HG03565 (cell line): ENCODE measurements at regions not wholly inside any gene's neighbourhood (a gene's known extent, or its start where the extent isn't known, plus 50 kb on each side); places are given as distances from the start of the nearest gene placed in this dataset.
A peak's percentile ranks its signal among the peaks of the same experiment; 100 is the strongest.

ENCODE experiments used
- ATAC-seq: cut with Tn5 transposase; IDR thresholded peaks from one replicate; pipeline ENCODE4 v1.9.1; 2021; ENCODE audit warnings: mild to moderate bottlenecking, moderate library complexity; ENCODE audit not compliant: unreplicated experiment

DNA sequence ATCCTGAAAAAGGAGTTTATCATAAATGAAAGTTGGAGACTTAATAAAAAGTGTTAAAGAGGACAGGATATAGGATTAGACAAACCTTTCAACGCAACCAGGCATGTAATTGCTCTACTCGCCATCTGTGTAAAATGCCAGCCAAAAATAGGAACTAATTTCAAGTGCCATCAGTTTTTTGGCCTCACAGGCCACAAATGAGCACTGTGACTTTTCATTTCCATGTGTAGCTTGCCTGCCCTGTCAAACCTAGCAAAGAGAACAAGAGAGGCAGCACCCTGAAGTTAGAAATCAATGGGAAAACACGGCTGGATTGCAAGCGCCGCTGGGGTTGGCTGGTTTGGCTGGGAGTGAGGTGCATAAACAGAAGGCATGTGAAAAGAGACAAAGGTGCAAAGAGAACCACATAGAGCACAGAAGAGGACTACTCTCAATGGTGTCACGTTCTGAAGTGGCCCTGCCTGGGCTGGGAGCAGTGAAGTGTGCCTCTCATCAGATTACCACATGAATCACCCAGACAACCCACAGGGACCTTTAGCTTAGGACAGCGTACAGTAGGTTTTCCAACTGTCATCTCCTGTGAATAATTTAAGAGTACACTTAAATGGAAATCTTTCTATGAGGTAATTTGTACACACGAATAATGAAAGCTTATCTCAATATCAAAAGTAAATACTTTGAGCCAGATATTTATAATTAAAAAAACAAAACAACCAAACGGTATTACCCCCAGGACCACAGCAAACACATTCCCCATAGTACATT, 78.0 kb upstream of the NHSL1 start:
- no peak for ATAC-seq

DNA sequence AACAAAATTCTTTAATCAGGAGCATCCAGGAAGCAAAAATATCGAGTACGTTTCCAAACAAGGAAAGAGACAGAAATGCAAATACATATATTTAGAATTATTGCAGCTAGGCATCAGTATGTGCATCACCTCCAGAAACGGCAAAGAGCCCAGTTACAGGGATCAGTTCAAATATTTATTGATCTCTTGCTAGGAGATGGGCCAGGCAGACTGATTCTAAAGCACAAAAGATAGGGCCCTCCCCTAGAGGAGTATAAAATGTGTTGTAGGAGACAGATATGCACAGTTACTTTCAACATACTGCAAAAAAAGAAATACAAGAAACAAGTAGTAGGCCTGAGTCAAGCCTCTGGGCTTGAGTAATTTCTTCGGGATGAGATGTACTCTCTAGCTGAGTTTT, 80.7 kb upstream of the NHSL1 start:
- ATAC-seq = no peak

DNA sequence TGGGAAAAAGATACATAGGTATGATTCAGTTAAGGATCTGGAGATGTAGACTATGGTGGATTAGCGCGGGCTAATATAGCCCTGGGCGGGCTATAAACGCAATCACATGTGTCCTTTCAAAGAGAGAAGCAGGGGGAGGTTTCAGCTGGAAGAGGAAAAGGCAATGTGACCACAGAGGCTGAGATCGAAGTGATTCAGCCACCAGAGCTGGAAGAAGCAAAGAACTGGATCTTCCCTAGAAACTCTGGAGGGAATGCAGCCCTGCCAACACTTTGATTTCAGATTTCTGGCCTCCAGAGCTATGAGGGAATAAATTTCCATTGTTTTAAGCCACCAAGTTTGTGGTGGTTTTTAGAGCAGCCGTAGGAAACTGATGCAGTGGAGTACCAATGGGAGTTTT, 81.5 kb upstream of the NHSL1 start:
- no peak for ATAC-seq

DNA sequence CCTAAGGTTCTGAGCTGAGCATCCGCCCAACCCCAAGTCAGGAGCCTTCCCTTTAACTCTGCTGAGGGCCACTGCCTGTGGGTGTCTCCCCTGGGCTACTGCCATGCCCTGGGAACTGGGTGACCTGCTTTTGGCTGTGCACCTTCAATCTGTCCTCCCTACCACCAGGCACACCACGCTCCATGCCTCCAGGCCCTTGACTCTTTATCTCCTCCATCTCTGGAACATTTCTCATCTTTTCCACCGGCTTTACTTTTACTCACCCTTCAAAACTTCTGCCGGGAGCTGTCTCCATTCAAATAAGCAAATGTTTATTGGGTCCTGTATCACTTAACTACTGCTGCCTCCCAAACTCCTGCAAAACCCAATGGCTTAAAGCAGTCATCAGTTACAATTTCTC, 83.3 kb upstream of the NHSL1 start:
- ATAC-seq = no peak

DNA sequence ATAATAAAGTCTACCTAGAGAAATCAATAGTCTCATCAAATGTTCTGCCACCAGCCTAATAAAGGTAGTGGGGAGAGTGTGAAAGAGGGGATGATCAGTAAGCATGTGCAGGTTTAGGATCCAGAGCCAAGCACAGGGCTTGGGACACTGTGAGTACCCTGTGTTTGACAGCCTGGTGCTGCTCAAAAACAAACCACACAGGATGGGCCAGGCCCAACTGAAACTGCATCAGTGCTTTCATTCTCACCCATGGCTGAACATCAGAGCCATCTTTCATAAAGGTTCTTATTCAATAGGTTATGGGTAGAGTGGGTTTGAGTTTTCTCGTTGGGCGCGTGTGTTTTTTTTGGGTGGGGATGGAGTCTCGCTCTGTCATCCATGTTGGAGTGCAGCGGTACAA, 87.3 kb upstream of the NHSL1 start:
- no peak for ATAC-seq

DNA sequence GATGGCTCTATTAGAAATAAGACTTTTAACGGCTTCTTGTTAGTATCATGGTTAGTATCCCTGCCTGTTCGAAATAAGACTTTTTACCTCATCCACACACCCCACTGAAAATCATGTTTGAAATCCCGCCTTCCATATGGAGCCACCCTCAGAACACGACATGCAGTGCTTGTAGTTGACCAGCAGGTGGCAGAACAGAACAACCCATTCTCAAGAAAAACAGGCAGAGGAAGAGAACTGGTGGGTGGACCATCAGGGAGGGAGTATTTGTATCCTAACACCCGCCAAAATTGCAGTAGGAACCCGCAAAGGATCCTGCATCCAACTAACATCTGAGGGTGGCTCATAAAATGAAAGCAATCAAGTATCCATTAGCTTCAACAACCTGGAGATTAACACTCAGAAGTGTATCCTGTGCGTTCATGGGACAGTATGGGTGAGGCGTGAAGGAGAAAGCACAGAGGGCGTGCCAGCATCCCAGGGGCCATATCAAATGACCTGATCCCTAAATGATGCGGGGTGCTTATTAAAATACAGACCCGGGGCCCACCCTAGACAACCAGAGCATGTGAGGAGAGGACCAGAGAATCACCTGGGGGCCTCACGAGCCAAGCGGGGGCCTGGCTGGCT, 89.6 kb upstream of the NHSL1 start:
- ATAC-seq = no peak

DNA sequence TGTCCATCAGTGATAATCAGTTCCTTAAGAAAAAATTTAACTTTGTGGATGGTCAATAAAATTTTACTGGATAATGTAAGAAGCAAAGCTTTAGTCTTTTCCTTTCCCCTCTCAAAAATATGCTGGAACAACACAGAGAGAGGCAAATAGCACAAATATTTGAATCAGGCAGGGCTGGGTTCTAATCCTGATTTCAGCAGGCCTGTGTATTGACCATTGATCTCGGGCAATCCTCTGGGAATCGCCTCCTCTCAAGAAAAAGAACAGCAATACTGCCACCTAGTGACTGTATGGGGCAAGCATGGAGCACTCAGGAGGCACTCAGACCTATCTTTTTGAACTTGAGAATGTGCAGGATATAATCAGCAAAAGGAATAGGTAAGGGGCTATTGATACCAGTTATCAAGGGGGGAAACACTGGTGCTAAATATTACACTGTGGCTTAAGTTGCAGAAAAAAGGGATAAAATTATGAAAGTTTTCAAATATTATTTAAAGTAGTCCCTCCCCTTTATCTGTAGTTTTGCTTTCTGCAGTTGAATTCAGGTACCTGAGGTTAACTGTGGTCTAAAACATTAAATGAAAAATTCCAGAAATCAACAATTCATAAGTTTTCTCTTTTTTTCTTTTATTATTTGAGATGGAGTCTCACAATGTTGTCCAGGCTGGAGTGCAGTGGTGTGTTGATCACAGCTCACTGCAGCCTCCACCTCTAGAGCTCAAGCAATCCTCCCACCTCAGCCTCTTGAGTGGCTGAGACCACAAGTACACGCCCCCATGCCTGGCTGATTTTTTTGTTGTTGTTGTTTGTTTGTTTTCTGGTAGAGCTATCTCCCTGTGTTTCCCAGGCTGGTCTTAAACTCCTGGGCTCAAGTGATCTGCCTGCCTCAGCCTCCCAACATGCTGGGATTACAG, 91.8 kb upstream of the NHSL1 start:
- ATAC-seq = no peak

DNA sequence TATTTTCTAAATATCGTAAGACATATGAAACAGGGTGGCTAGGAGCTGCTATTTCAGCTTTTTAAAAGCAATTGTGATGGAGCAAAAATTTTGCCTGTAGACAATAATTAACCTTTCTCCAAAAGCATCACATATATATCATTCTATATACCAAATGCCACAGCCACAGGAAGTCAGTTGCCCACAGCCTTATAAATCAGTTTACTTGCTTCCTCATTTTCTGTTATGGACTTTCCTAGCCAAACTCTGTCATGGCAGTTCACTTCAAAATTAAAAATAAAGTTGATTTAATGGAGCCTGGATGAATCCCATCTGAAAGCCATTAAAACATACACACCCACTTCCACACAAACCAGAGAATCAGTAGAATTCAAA, 93.4 kb upstream of the NHSL1 start:
- ATAC-seq = peak; percentile 35

DNA sequence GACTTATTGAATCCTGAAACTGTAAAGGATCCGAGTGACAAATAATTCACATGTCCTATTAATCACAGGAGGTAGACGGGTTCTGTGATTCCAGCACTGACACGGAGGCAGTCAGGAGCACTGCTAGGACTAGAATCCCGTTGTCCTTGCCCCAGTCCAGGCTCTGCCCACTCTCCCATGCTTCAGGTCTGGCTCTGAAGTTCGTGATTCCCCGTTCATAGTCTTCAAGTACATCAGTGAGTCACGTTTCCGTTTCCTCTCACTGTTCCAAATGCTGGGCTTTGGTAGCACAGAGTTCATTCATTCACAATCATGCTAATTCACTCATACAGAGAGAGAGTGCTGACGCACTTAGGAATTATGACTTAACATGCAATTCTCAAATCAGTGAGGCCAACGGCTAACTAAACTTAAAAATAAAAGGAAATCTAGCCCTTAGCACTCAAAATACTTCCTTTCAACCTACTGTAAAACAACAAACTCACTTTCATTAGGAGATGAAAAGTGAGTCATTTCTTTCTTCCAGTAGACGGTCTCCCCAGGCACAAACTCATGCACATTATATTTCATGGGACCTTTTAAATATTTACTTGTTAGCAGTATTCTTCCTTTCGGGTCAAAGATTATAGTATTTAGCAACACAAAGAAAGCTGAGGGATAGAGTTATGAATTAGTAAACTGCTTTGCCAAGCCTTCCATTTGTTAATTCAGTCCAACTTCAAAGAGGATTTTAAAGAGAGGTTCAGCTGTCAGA, 94.0 kb upstream of the NHSL1 start:
- ATAC-seq = peak; percentile 82

DNA sequence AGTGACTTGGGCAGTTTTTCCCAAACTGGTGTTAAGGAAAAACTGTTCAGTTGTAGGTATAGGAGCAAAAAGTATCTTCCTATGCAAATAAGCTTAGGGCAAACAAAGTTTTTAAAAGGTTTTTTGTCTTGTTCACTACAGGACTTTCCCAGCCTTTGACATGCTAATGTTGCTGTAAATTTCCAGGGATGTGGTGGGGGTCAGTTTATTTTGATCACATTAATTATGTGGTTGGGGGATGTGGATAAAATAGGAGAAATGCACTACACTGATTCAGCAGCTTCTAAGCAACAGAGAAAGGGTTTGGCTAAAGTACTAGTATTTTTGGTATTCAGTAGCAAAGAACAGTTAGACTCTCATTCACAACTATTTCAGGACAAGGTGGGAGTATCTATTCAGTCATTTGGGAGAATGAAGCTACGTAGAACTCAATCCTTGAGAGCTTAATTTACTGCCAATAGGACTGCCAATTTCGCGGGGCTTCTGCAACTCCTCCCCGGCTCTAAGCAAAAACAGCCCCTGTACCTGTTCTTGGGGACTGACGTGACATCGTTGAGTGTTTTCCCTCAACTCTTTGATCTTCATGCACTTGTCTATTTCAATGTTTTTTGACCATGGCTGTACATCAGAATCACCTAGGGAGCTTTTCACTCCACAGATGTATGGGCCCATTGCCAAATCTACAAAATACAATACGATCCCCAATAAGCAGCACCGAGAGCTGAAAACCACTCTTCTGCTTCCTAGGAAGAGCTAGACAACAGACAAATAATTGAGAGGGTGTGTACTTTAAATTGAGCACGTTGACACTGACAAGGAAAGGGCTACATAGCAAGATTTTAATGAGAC, 94.8 kb upstream of the NHSL1 start:
- no peak for ATAC-seq

DNA sequence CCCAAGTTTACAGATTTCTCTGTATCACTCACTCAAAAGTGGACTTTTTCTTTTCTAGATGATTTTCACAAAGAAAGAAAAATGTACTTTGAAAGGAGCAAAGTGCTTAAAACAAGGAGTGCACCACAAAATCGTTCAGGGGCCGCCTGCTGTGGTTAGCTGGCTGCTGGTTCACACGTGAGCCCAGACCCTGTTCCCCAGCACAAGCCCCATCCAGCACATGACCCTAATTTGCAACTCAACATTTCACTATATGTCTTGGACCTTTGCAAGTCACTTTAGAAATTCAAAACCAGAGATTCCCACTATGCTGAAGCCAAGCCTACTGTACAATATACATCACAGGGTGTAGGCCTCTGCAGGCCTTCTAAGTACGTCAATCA, 95.5 kb upstream of the NHSL1 start:
- ATAC-seq = no peak

DNA sequence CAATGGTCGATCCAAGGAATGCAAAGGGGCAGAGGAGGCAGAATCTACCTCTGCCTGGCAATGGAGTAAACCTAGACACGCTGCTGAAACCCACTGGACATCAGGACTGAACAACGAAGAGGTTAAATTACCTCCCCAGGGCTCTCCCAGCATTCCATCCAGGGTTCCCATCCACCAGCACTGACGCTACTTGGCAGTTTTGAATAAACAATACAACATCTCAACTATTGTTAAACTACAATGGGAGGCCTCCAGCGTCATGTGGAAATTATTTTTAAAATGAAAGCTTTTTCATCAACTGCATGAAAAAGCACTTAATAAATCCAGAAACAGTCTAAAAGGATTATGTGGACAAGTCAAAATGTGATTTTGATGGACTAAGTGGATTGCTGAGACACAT, 96.8 kb upstream of the NHSL1 start:
- ATAC-seq = no peak

DNA sequence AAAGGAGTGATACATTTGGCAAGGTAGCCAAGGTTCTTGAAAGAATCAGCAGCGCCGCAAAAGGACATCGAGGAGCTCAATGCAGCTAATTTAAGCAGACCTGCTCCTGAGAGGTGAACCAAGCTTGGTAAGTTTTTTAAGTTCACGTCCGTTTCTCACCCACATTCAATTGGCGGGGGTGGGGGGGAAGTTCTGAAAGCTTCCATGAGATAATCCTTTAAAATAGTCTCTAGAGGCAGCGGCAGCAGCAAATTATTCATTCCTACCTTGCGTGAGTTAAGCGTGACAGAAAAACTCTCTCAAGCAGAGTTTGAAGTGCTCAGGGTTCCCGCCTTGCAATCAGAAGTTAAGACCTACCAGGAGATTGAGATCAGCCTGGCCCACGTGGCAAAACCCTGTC, 97.3 kb upstream of the NHSL1 start:
- no peak for ATAC-seq

DNA sequence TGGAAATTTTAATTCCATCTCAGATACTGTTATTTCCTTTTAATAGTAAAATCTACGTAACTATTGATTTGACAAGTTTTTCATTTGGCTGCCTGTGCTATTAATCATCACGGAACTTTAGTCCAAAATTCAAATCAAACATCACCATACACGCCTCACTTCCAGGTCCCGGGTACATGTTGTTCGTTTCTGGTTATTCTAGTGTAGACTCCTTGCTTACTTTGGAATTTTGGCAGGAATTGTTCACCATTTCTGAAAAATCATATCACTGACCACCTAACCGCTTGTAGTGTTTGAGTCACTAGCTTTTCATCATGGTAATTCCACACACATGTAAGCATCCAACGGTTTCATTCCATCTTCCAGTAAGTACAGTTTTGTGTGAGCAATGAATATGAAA, 98.0 kb upstream of the NHSL1 start:
- ATAC-seq = no peak

DNA sequence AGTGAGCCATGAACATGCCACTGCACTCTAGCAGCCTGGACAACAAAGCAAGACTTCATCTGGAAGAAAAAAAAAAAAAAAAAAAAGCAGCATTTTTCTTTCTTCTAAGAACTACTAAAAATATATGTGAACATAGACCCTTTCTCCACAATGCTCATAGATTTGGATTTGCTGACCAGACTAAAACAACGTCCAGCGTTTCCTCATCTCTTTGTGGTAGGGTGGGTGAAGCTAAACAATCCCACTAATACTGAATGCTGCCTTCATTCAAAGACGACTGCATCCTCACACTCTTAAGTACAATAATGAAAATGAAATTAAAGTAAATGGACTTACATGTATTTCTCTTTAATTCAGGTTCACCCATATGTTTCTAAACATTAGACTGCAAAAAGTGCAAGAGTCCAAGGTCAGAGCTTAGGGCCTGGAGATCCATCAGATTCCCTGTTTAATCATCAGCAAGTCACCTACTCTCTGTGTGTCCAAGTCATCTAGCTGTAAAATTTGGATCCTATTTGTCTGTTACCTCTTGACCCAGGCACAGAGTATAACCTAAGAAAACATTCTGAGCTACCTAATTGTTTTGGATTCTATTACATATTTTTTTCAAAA, 99.4 kb upstream of the NHSL1 start:
- ATAC-seq = no peak

DNA sequence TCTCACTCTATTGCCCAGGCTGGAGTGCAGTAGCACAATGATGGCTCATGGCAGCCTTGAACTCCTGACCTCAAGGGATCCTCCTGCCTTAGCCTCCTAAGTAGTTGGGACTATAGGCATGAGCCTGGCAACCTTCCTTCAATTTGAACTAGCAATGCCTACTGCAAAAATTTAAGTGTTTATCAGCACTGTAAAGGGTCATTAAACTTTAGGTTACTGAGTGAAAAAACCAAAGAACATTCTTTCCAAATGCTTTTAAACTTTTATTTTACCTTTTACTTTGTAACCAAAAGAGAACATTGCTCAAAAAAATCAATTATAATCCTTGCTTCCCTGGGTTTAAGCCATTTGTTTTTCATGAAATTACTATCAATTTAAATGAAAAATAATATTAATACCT, 101.0 kb upstream of the NHSL1 start:
- ATAC-seq = no peak

DNA sequence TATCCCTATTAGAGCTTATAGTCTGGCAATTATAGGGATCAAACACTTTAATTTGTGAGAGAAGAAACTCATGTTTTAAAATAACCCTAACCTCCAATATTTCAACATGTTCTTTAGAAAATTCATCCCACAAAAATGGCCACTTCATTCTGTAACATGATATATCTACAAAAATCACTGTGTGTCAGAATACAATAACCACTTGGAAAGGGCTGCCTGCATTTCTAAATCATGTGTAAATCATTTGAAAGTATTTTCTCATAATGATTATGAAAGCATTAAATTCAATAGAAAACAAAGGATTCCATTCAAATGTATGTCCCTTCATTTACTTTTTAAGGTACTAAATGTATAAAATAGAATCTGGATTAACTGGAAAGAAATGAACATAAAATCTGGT, 101.4 kb upstream of the NHSL1 start:
- no peak for ATAC-seq

DNA sequence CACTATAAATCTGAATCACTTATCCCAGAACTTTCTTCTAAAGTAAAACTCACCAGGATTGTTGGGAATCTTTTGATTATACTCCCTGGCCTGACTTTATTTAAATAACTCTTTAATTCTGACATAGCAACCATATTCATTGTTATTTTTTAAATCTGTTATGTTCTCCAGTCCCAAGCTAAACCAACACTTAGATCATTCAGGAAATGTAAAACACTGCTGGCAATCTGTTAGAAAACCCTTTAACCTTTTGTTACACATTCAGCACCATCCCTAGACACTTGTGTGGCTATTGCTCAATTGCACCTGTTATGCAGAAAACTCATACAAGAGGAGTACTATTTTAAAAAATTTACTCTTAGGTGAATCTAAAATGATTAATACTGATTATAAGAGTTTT, 101.8 kb upstream of the NHSL1 start:
- no peak for ATAC-seq

DNA sequence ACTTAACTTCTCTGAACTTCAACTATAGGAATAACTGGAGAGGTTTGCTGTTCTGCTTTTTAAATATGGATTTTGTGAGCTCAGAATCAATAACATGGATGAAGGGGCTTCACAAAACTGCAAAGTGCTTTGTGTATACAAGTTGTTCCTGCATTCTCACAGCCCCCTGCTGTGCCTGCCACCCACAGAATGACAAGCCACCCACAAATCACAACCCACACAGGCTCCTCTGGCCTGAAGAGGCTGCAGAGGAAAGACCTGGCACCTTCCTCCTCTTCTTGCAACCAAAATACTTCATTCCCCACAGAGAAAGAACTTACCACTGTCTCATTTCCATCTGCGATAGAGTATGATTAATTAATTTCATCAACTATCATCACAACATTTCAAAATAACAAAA, 106.7 kb upstream of the NHSL1 start:
- no peak for ATAC-seq
